HCT116 (cell line): ENCODE measurements at regions not wholly inside any gene's neighbourhood (a gene's known extent, or its start where the extent isn't known, plus 50 kb on each side); places are given as distances from the start of the nearest gene placed in this dataset.

ENCODE experiments used
- CEBPB ChIP-seq: IDR thresholded peaks from 2 replicates; pipeline ENCODE4 v1.6.1; 2012; ENCODE audit warnings: low read depth
- ELF1 ChIP-seq: IDR thresholded peaks from 2 replicates; pipeline ENCODE4 v1.6.1; 2012; ENCODE audit warnings: low read depth, borderline replicate concordance
- EZH2 ChIP-seq: fragments of 200-600 bp; sonication (generic); IDR thresholded peaks from 2 replicates; pipeline ENCODE4 v1.6.1; 2017; ENCODE audit warnings: antibody characterized with exemption, mixed run types
- EZH2phosphoT487 ChIP-seq: fragments of 200-600 bp; IDR thresholded peaks from 2 replicates; pipeline ENCODE4 v1.6.1; 2018; ENCODE audit warnings: antibody characterized with exemption, borderline replicate concordance
- FOSL1 ChIP-seq: IDR thresholded peaks from 2 replicates; pipeline ENCODE4 v1.6.1; 2012; ENCODE audit warnings: low read depth
- MAX ChIP-seq: IDR thresholded peaks from 2 replicates; pipeline ENCODE4 v1.6.1; 2012
- POLR2A ChIP-seq: IDR thresholded peaks from 2 replicates; pipeline ENCODE4 v1.7.0; 2011; ENCODE audit warnings: borderline replicate concordance; ENCODE audit not compliant: insufficient read depth, insufficient read length; ENCODE audit errors: extremely low read depth
- POLR2AphosphoS5 ChIP-seq: IDR thresholded peaks from 2 replicates; pipeline ENCODE4 v1.6.1; 2011; ENCODE audit warnings: mild to moderate bottlenecking, low read depth, low read length, moderate library complexity
- YY1 ChIP-seq: IDR thresholded peaks from 2 replicates; pipeline ENCODE4 v1.6.1; 2011; ENCODE audit warnings: low read length, low read depth, moderate library complexity, mild to moderate bottlenecking; ENCODE audit not compliant: insufficient replicate concordance; ENCODE audit errors: extremely low read depth
- TF ChIP-seq, protein P1 (sequence below), 3 experiments: fragments of 200-600 bp in 1 of 3; sonication (generic) in 1 of 3; IDR thresholded peaks in 2 of 3; conservative IDR thresholded peaks in 1 of 3; 2 replicates each; pipeline ENCODE4 v1.5.1; 2012 to 2017; ENCODE audit warnings: low read depth in 2 of 3, low read length in 2 of 3, antibody characterized with exemption in 1 of 3, borderline replicate concordance in 1 of 3, control low read depth in 1 of 3, mild to moderate bottlenecking in 1 of 3, mixed read lengths in 1 of 3, mixed run types in 1 of 3, moderate library complexity in 1 of 3; ENCODE audit not compliant: insufficient read depth in 1 of 3

DNA sequence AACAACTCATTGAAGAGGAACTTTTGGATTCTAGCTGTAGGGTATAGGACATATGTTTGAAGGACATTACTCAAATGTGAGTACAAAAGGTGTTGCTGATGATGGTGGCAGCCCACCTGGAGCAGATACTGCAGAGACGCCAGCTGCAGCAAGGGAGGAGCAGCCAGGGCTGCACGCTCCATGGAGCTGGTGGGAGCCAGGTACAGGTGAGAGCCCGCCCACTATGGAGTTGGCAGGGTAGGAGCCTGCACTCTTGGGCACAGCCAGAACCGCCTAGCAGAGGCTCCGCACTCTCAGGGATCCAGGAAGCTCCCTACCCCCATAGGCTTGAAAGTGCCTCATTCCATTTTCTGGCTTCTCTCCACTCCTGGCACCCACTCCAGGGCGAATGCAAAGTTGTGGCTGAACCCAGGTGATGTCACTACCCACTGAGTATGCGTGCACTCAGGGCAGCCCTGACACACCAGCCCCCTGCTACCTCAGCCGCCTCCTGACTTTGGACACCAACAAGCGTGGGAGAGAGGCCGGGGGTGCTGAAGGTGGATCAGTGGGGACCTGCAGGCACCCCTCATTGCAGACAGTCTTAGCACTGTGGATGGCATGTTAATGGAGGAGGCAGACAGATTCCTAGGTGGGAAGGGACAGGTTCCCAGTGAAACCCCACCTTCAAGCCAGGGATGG is 761.1 kb downstream of the IPMK start:
- TF ChIP-seq EZH2 (no peak), POLR2AphosphoS5 (no peak), YY1 (no peak), EZH2phosphoT487 (no peak), ELF1 (no peak), FOSL1 (no peak), MAX (no peak), POLR2A (no peak), CEBPB (no peak)
- TF ChIP-seq, protein P1, sequence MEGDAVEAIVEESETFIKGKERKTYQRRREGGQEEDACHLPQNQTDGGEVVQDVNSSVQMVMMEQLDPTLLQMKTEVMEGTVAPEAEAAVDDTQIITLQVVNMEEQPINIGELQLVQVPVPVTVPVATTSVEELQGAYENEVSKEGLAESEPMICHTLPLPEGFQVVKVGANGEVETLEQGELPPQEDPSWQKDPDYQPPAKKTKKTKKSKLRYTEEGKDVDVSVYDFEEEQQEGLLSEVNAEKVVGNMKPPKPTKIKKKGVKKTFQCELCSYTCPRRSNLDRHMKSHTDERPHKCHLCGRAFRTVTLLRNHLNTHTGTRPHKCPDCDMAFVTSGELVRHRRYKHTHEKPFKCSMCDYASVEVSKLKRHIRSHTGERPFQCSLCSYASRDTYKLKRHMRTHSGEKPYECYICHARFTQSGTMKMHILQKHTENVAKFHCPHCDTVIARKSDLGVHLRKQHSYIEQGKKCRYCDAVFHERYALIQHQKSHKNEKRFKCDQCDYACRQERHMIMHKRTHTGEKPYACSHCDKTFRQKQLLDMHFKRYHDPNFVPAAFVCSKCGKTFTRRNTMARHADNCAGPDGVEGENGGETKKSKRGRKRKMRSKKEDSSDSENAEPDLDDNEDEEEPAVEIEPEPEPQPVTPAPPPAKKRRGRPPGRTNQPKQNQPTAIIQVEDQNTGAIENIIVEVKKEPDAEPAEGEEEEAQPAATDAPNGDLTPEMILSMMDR (IDR thresholded peaks at IDR 0.05 in 2 of 3, conservative IDR thresholded peaks at IDR 0.05 in 1 of 3; ENCODE audit: borderline replicate concordance in 1 of 3, insufficient read depth in 1 of 3, low read depth in 2 of 3, low read length in 2 of 3), result no peak
